Left ventricle myocardium inferior (tissue), 1 donor: ENCODE measurements at regions not wholly inside any gene's neighbourhood (a gene's known extent, or its start where the extent isn't known, plus 50 kb on each side); places are given as distances from the start of the nearest gene placed in this dataset.

Experiments
- DNase-seq: peaks from one replicate; pipeline ENCODE4 v3.0.0-alpha.2; 2020
- H3K27ac ChIP-seq: fragments of 200-600 bp; replicated peaks from 2 replicates; pipeline ENCODE4 v1.8.0; 2021
- H3K27me3 ChIP-seq: fragments of 200-600 bp; 2 replicates; pipeline ENCODE4 v1.8.0; 2021; ENCODE audit warnings: low read depth
- H3K36me3 ChIP-seq: fragments of 200-600 bp; 2 replicates; pipeline ENCODE4 v1.8.0; 2021
- H3K4me1 ChIP-seq: fragments of 200-600 bp; 2 replicates; pipeline ENCODE4 v1.8.0; 2021
- H3K4me3 ChIP-seq: fragments of 200-600 bp; 2 replicates; pipeline ENCODE4 v1.8.0; 2021; ENCODE audit warnings: mild to moderate bottlenecking, moderate library complexity
- H3K9me3 ChIP-seq: fragments of 200-600 bp; replicated peaks from 2 replicates; pipeline ENCODE4 v1.8.0; 2021
- intact Hi-C: fragments of 100-400 bp; cut with micrococcal nuclease; formaldehyde crosslinking; loops from one replicate; pipeline ENCODE4 v1.11.0; 2022
- TF ChIP-seq, protein P1 (sequence below): fragments of 200-600 bp; IDR thresholded peaks from 2 replicates; pipeline ENCODE4 v1.8.0; 2021; ENCODE audit warnings: antibody characterized with exemption, mild to moderate bottlenecking, borderline replicate concordance
- donor health status: DM: no; HTN: yes; CAD: no; lungs with severe emphysema.

- no peaks in the 10 kb centered on the region for H3K36me3 ChIP-seq
- H3K4me3 ChIP-seq, result no peak overlapping the region
- H3K9me3 ChIP-seq, result no peaks in the 10 kb centered on the region
- H3K27ac ChIP-seq, result peak overlapping the region; percentile 34
- intact Hi-C loops, result no loop called here
- DNase-seq, result no peak
- H3K27me3 ChIP-seq, result no peaks in the 10 kb centered on the region
- TF ChIP-seq, protein P1, sequence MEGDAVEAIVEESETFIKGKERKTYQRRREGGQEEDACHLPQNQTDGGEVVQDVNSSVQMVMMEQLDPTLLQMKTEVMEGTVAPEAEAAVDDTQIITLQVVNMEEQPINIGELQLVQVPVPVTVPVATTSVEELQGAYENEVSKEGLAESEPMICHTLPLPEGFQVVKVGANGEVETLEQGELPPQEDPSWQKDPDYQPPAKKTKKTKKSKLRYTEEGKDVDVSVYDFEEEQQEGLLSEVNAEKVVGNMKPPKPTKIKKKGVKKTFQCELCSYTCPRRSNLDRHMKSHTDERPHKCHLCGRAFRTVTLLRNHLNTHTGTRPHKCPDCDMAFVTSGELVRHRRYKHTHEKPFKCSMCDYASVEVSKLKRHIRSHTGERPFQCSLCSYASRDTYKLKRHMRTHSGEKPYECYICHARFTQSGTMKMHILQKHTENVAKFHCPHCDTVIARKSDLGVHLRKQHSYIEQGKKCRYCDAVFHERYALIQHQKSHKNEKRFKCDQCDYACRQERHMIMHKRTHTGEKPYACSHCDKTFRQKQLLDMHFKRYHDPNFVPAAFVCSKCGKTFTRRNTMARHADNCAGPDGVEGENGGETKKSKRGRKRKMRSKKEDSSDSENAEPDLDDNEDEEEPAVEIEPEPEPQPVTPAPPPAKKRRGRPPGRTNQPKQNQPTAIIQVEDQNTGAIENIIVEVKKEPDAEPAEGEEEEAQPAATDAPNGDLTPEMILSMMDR, result no peak
- no peaks in the 10 kb centered on the region for H3K4me1 ChIP-seq
Observed at GRCh38 chr11:96798445-96798844, 408.6 kb downstream of the JRKL start.

DNA sequence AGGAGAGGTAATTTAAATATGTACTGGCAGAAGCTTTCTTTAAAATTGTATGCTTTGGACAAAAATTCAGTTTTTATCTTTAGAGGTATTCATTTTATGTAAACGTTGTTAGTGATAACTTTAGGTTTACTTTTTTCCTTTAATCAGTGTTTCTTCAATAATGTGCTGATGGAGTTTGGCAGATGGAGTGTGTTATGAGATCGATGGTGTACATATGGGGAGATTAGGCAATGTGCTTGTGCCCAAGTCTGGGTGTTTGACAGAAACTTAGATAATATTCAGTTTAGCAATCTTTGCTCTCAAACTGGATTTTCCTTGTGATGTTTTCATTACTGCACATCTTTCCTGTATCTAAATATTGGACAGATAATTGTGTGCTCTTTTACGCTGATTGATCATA, 425.4 kb downstream of the JRKL start:
- no peak overlapping the region for H3K27ac ChIP-seq
- no peak for DNase-seq
- TF ChIP-seq, protein P1, result no peak
- H3K27me3 ChIP-seq, result no peaks in the 10 kb centered on the region
- peaks cover 7% of the 10 kb centered on the region for H3K4me1 ChIP-seq
- H3K36me3 ChIP-seq, result no peaks in the 10 kb centered on the region
- H3K9me3 ChIP-seq, result no peaks in the 10 kb centered on the region
- intact Hi-C loops, result no loop called here
- no peak overlapping the region for H3K4me3 ChIP-seq

DNA sequence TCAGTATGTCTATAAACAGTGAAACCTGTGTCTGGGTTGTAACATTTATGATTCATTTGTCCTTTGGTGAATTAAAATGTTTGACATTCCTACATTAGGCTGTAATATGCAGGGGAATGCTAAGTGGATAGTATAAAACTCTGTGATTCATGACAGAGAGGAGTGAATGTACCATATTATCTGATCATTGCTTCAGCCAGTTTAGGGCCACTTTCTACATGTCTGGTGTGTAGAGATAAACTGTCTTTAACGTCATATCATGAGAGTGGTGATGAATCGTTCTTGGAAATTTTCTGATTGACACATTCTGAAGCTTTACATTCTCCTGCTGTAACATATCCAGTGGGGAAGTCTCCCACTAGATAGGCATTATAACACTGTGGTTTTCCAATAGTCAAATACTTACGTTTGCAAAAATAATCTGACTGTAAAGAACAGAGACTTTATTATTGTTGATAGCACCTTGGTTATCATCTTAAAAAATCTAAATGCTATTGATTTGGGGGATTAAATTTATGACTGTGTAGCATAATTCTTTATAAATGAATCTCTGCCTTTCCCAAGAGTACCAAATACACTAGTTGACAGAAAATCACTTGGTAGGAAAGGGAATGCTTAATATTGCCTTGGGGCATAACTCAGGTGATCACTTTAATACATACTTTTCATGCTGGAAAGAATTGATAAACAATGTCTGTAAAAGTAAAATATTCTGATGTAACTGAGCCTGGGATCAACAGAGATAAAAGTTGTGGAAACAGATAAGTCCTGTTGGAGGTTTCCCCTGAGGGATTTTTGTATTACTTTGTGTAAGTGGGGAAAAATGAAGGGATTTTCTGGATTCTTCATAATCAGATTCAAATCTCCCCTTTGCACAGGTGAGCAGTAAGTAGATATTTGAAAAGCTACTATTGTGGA, 427.9 kb downstream of the JRKL start:
- TF ChIP-seq, protein P1, result no peak
- intact Hi-C loops, result no loop called here
- DNase-seq, result no peak
- H3K27ac ChIP-seq, result no peak overlapping the region
- H3K27me3 ChIP-seq, result no peaks in the 10 kb centered on the region
- peaks cover 7% of the 10 kb centered on the region for H3K4me1 ChIP-seq
- no peak overlapping the region for H3K4me3 ChIP-seq
- no peaks in the 10 kb centered on the region for H3K36me3 ChIP-seq
- no peaks in the 10 kb centered on the region for H3K9me3 ChIP-seq

DNA sequence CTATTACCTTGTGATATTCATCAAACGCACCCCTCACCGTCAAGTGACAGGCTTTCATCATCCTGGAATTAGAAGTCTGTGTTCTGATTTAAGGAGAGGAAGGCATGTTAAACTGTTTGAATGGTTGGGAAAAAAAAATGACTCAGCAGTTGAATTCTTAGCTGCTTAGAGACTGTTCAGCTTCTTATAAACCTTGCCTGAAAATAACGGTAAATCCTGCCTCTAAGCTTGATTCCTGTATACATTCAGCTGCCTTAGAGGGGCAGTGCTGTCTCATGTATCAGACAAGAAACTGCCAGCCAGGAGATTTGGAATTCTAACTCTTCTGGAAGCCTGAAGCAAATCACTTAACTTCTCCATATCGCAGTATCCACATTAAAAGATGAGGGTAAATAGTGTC, 437.4 kb downstream of the JRKL start:
- H3K9me3 ChIP-seq, result no peaks in the 10 kb centered on the region
- no peaks in the 10 kb centered on the region for H3K27me3 ChIP-seq
- no peak overlapping the region for H3K4me3 ChIP-seq
- intact Hi-C loops, result no loop called here
- no peaks in the 10 kb centered on the region for H3K36me3 ChIP-seq
- TF ChIP-seq, protein P1, result peak; percentile 57
- H3K4me1 ChIP-seq, result peaks cover 11% of the 10 kb centered on the region
- no peak for DNase-seq
- H3K27ac ChIP-seq, result no peak overlapping the region

- no peaks in the 10 kb centered on the region for H3K9me3 ChIP-seq
- H3K27ac ChIP-seq, result no peak overlapping the region
- H3K4me3 ChIP-seq, result no peak overlapping the region
- TF ChIP-seq, protein P1, result no peak
- no peaks in the 10 kb centered on the region for H3K4me1 ChIP-seq
- H3K27me3 ChIP-seq, result no peaks in the 10 kb centered on the region
- no peaks in the 10 kb centered on the region for H3K36me3 ChIP-seq
- no peak for DNase-seq
- intact Hi-C loops, result no loop called here
Observed at GRCh38 chr11:96841792-96842191, 452.0 kb downstream of the JRKL start.
